H1 (cell line): ENCODE measurements at regions not wholly inside any gene's neighbourhood (a gene's known extent, or its start where the extent isn't known, plus 50 kb on each side); places are given as distances from the start of the nearest gene placed in this dataset.

ENCODE experiments used
- CTCF ChIA-PET: fragments of 300-600 bp; sonication (Branson Sonifier 250); formaldehyde crosslinking; loops from one replicate; lab custom pipeline; 2021; ENCODE audit not compliant: partially characterized antibody; lab: Charles Lee
- POLR2A ChIA-PET: fragments of 300-600 bp; sonication (Branson Sonifier 250); formaldehyde crosslinking; loops from one replicate; lab custom pipeline; 2021; ENCODE audit warnings: inconsistent platforms; ENCODE audit not compliant: partially characterized antibody; lab: Charles Lee
- DNase-seq, 2 experiments: peaks; one replicate each; pipeline versions ENCODE4 v3.0.0 to v3.0.0-alpha.2; 2010 to 2022; ENCODE audit warnings: low spot score in 2 of 2, low read depth in 1 of 2, mixed read lengths in 1 of 2
- FAIRE-seq: peaks from 2 replicates; lab custom pipeline; 2011; peaks lifted over from hg19 to GRCh38; lab: Jason Lieb, UNC
- H2AFZ ChIP-seq: 2 replicates; pipeline ENCODE4 v1.8.1; 2012; ENCODE audit warnings: low read length, inconsistent platforms
- H2AK5ac ChIP-seq: 2 replicates; pipeline ENCODE4 v1.6.1; 2013; ENCODE audit warnings: low read depth, low read length
- H2BK120ac ChIP-seq: replicated peaks from 2 replicates; pipeline ENCODE3; 2013; ENCODE audit warnings: low read depth, low read length, inconsistent platforms
- H2BK12ac ChIP-seq: 2 replicates; pipeline ENCODE4 v1.6.1; 2013; ENCODE audit warnings: low read depth, low read length
- H2BK15ac ChIP-seq: 2 replicates; pipeline ENCODE4 v1.6.1; 2013; ENCODE audit warnings: low read length
- H2BK20ac ChIP-seq: 2 replicates; pipeline ENCODE4 v1.6.1; 2013; ENCODE audit warnings: low read length
- H2BK5ac ChIP-seq: 2 replicates; pipeline ENCODE4 v1.6.1; 2013; ENCODE audit warnings: low read depth, low read length
- H3K14ac ChIP-seq: 2 replicates; pipeline ENCODE4 v1.6.1; 2013; ENCODE audit warnings: inconsistent platforms; ENCODE audit not compliant: insufficient read length
- H3K18ac ChIP-seq: 2 replicates; pipeline ENCODE4 v1.6.1; 2013; ENCODE audit warnings: low read length; ENCODE audit errors: extremely low read depth
- H3K23ac ChIP-seq: 2 replicates; pipeline ENCODE4 v1.6.1; 2013; ENCODE audit warnings: inconsistent platforms; ENCODE audit not compliant: insufficient read length
- H3K23me2 ChIP-seq: 2 replicates; pipeline ENCODE4 v1.6.1; 2013; ENCODE audit warnings: low read depth, low read length
- H3K27ac ChIP-seq: 2 replicates; pipeline ENCODE4 v1.6.1; 2011; ENCODE audit warnings: low read depth, low read length, inconsistent platforms
- H3K27me3 ChIP-seq, 4 experiments: replicated peaks in 1 of 4; 1 replicate in 1 of 4; 2 replicates in 3 of 4; pipeline versions ENCODE4 v1.6.1 to v1.8.1; 2011 to 2013; ENCODE audit warnings: low read length in 3 of 4, mild to moderate bottlenecking in 3 of 4, inconsistent platforms in 2 of 4, mixed read lengths in 2 of 4, moderate library complexity in 1 of 4; ENCODE audit not compliant: control insufficient read depth in 3 of 4, insufficient read depth in 3 of 4; ENCODE audit errors: extremely low read depth in 1 of 4
- H3K36me3 ChIP-seq, 4 experiments: 2 replicates each; pipeline versions ENCODE4 v1.6.1 to v1.8.1; 2011 to 2013; ENCODE audit warnings: mild to moderate bottlenecking in 4 of 4, low read length in 3 of 4, moderate library complexity in 2 of 4, control low read depth in 1 of 4, inconsistent platforms in 1 of 4; ENCODE audit not compliant: insufficient read depth in 4 of 4, control insufficient read depth in 2 of 4
- H3K4ac ChIP-seq: replicated peaks from 2 replicates; pipeline ENCODE3; 2013; ENCODE audit warnings: low read length, low read depth, mixed read lengths, inconsistent platforms; ENCODE audit not compliant: insufficient read length
- H3K4me1 ChIP-seq, 4 experiments: replicated peaks in 1 of 4; 1 replicate in 1 of 4; 2 replicates in 3 of 4; pipeline versions ENCODE4 v1.6.1 to v1.8.1; 2011 to 2013; ENCODE audit warnings: low read length in 3 of 4, inconsistent platforms in 2 of 4, mixed read lengths in 1 of 4; ENCODE audit not compliant: insufficient read depth in 4 of 4, control insufficient read depth in 3 of 4
- H3K4me2 ChIP-seq, 2 experiments: 2 replicates each; pipeline versions ENCODE4 v1.6.1 to v1.8.1; 2011 to 2013; ENCODE audit warnings: low read depth in 2 of 2, low read length in 2 of 2, control low read depth in 1 of 2, inconsistent platforms in 1 of 2, mild to moderate bottlenecking in 1 of 2; ENCODE audit not compliant: insufficient read depth in 1 of 2
- H3K4me3 ChIP-seq, 4 experiments: fragments of 200-600, 300-600 bp in 1 of 4; sonication (generic), shearing (Covaris generic), sonication (Bioruptor Twin) in 1 of 4; 2 replicates each; pipeline versions ENCODE4 v1.5.1 to v1.8.1; 2011 to 2016; ENCODE audit warnings: low read length in 4 of 4, low read depth in 3 of 4, control low read depth in 2 of 4, inconsistent platforms in 2 of 4, mild to moderate bottlenecking in 2 of 4, mixed read lengths in 1 of 4, moderate library complexity in 1 of 4; ENCODE audit not compliant: insufficient read depth in 2 of 4; ENCODE audit errors: extremely low read depth in 1 of 4
- H3K56ac ChIP-seq: replicated peaks from 2 replicates; pipeline ENCODE3; 2013; ENCODE audit warnings: low read depth, mild to moderate bottlenecking, mixed read lengths, low read length, inconsistent platforms; ENCODE audit not compliant: insufficient read length
- H3K79me1 ChIP-seq: 2 replicates; pipeline ENCODE4 v1.6.1; 2013; ENCODE audit warnings: low read depth, low read length, control low read depth
- H3K79me2 ChIP-seq, 2 experiments: 2 replicates each; pipeline versions ENCODE4 v1.6.1 to v1.8.1; 2012 to 2013; ENCODE audit warnings: low read length in 2 of 2, mild to moderate bottlenecking in 2 of 2, inconsistent platforms in 1 of 2; ENCODE audit not compliant: insufficient read depth in 2 of 2, control insufficient read depth in 1 of 2
- H3K9ac ChIP-seq, 4 experiments: replicated peaks in 1 of 4; 1 replicate in 1 of 4; 2 replicates in 3 of 4; pipeline versions ENCODE4 v1.6.1 to v1.8.1; 2011 to 2013; ENCODE audit warnings: low read depth in 3 of 4, low read length in 3 of 4, control low read depth in 2 of 4, mild to moderate bottlenecking in 2 of 4, moderate library complexity in 2 of 4, inconsistent platforms in 1 of 4; ENCODE audit errors: extremely low read depth in 1 of 4
- H3K9me3 ChIP-seq, 2 experiments: 2 replicates each; pipeline versions ENCODE4 v1.6.1 to v1.8.1; 2012 to 2013; ENCODE audit warnings: mild to moderate bottlenecking in 2 of 2, moderate library complexity in 2 of 2, control low read depth in 1 of 2, inconsistent platforms in 1 of 2, low read depth in 1 of 2, low read length in 1 of 2, mixed read lengths in 1 of 2; ENCODE audit not compliant: insufficient read depth in 2 of 2
- H4K20me1 ChIP-seq, 2 experiments: replicated peaks in 1 of 2; 2 replicates each; pipeline versions ENCODE3 to v1.8.1; 2011 to 2013; ENCODE audit warnings: inconsistent platforms in 2 of 2, low read length in 2 of 2, mild to moderate bottlenecking in 1 of 2; ENCODE audit not compliant: insufficient read depth in 2 of 2, control insufficient read depth in 1 of 2
- H4K5ac ChIP-seq: 2 replicates; pipeline ENCODE4 v1.6.1; 2013; ENCODE audit warnings: low read length, low read depth, mixed read lengths, inconsistent platforms; ENCODE audit not compliant: insufficient read length
- H4K8ac ChIP-seq: 2 replicates; pipeline ENCODE4 v1.8.0; 2013; ENCODE audit warnings: mild to moderate bottlenecking, moderate library complexity, low read length, inconsistent platforms; ENCODE audit not compliant: insufficient read depth; ENCODE audit errors: extremely low read depth
- H4K91ac ChIP-seq: replicated peaks from 2 replicates; pipeline ENCODE3; 2013; ENCODE audit warnings: low read length, mixed read lengths, inconsistent platforms; ENCODE audit not compliant: insufficient read length
- CBX8 ChIP-seq: fragments of 300-800, 300-1000 bp; sonication (generic); IDR thresholded peaks from 2 replicates; pipeline ENCODE4 v1.7.1; 2016; ENCODE audit warnings: low read depth, low read length, borderline replicate concordance
- CHD2 ChIP-seq: IDR thresholded peaks from 2 replicates; pipeline ENCODE4 v1.6.1; 2012; ENCODE audit warnings: low read length, improper control_type of control experiment
- FOSL1 ChIP-seq: IDR thresholded peaks from 2 replicates; pipeline ENCODE4 v1.6.1; 2011; ENCODE audit warnings: mild to moderate bottlenecking, low read depth, low read length, moderate library complexity; ENCODE audit not compliant: insufficient read depth
- GABPA ChIP-seq: IDR thresholded peaks from 2 replicates; pipeline ENCODE4 v1.6.1; 2011; ENCODE audit warnings: mild to moderate bottlenecking, low read length, moderate library complexity, borderline replicate concordance; ENCODE audit not compliant: insufficient read depth
- KDM1A ChIP-seq: fragments of 200-600, 300-600 bp; sonication (generic); IDR thresholded peaks from 2 replicates; pipeline ENCODE4 v1.7.1; 2016; ENCODE audit warnings: mild to moderate bottlenecking, low read length, borderline replicate concordance
- POLR2AphosphoS5 ChIP-seq: IDR thresholded peaks from 2 replicates; pipeline ENCODE4 v1.6.1; 2011; ENCODE audit warnings: low read depth, low read length
- POU5F1 ChIP-seq: IDR thresholded peaks from 2 replicates; pipeline ENCODE4 v1.6.1; 2011; ENCODE audit warnings: low read depth, mild to moderate bottlenecking, low read length, moderate library complexity
- TBP ChIP-seq: IDR thresholded peaks from 2 replicates; pipeline ENCODE4 v1.6.1; 2011; ENCODE audit warnings: low read depth, low read length, improper control_type of control experiment
- WGBS, 2 experiments: shearing (Covaris generic) in 1 of 2; methylation state at CpG; one replicate each; pipeline versions ENCODE4 v1.1.6 to v1.1.7; 2013 to 2015; ENCODE audit warnings: low lambda C conversion rate in 2 of 2, mixed read lengths in 2 of 2, inconsistent platforms in 1 of 2, low coverage in 1 of 2, missing lambda C conversion rate in 1 of 2; ENCODE audit not compliant: insufficient replicate concordance in 2 of 2, insufficient coverage in 1 of 2, insufficient read length in 1 of 2; ENCODE audit errors: extremely low coverage in 1 of 2, missing lambda C conversion rate in 1 of 2; 5-methylcytosine and 5-hydroxymethylcytosine counted together

- H4K20me1 ChIP-seq, result no peaks in the 10 kb centered on the region
- no peak overlapping the region for H3K4me3 ChIP-seq
- no peak overlapping the region for H2AK5ac ChIP-seq
- H3K9me3 ChIP-seq, result no peaks in the 10 kb centered on the region; a peak in 1 of 4 replicates
- H3K36me3 ChIP-seq, result no peaks in the 10 kb centered on the region
- H3K27me3 ChIP-seq, result no peaks in the 10 kb centered on the region
- H2BK20ac ChIP-seq, result no peak overlapping the region
- H3K79me2 ChIP-seq, result no peaks in the 10 kb centered on the region
- H3K4ac ChIP-seq, result no peak overlapping the region
- FAIRE-seq (no peak), DNase-seq (no peak)
- H3K14ac ChIP-seq, result no peak overlapping the region
- no peaks in the 10 kb centered on the region for H3K79me1 ChIP-seq
- H4K91ac ChIP-seq, result no peak overlapping the region
- no peak overlapping the region for H3K18ac ChIP-seq
- H2BK5ac ChIP-seq, result no peak overlapping the region
- no peak overlapping the region for H4K8ac ChIP-seq
- no peak overlapping the region for H3K56ac ChIP-seq
- H2BK12ac ChIP-seq, result no peak overlapping the region
- no peak overlapping the region for H3K4me2 ChIP-seq
- TF ChIP-seq CHD2 (no peak), KDM1A (no peak), TBP (no peak), CBX8 (no peak), GABPA (no peak), POLR2AphosphoS5 (no peak), POU5F1 (no peak), FOSL1 (no peak)
- 83% methylated on average over 5 of the region's 5 CpGs; no CpG with 5 or more reads in 1 of the 2 experiments for WGBS, 2 experiments
- no peak overlapping the region for H2BK15ac ChIP-seq
- H4K5ac ChIP-seq, result no peak overlapping the region
- no peak overlapping the region for H2AFZ ChIP-seq
- no peak overlapping the region for H3K9ac ChIP-seq
- CTCF ChIA-PET, result interaction anchor here (1.5 kb wide), 1 partner anchor 38 kb away, joined by 4 read pairs; no protein-coding TSS in a partner anchor
- H3K4me1 ChIP-seq, result no peaks in the 10 kb centered on the region
- H3K23me2 ChIP-seq, result no peaks in the 10 kb centered on the region; the same call in 1 of the 2 replicates
- no peak overlapping the region for H3K23ac ChIP-seq
- no peak overlapping the region for H3K27ac ChIP-seq
- POLR2A ChIA-PET, result no interaction called here
- no peak overlapping the region for H2BK120ac ChIP-seq
Observed at GRCh38 chrX:39296472-39296871, 495.2 kb downstream of the MID1IP1 start.
